K562 (cell line): ENCODE measurements at regions not wholly inside any gene's neighbourhood (a gene's known extent, or its start where the extent isn't known, plus 50 kb on each side); places are given as distances from the start of the nearest gene placed in this dataset.
A peak's percentile ranks its signal among the peaks of the same experiment; 100 is the strongest.

Experiments used
- ATAC-seq: fragments of 200-7000 bp; cut with Tn5 transposase; 3 replicates; pipeline ENCODE4 v1.9.1; 2020; ENCODE audit warnings: moderate library complexity
- BruUV-seq: library from RNA; stranded (reverse); fragments of 400-500 nt; replicated peaks from 2 replicates; lab custom pipeline; 2021; lab: Mats Ljungman, UMichigan
- CTCF ChIA-PET: fragments of 300-600 bp; formaldehyde crosslinking; extraction: SDS; loops from one replicate; lab custom pipeline; 2021; ENCODE audit warnings: low intra/inter-chr PET ratio; lab: Yijun Ruan, JAX
- POLR2A ChIA-PET: fragments of 300-600, 350-650 bp; sonication (Branson Sonifier 250); formaldehyde crosslinking; extraction: SDS; loops from one replicate; lab custom pipeline; 2021; ENCODE audit warnings: antibody characterized with exemption, inconsistent platforms; lab: Yijun Ruan, JAX
- DNase-seq, 4 experiments: peaks; one replicate each; pipeline versions ENCODE4 v3.0.0 to v3.0.0-alpha.2; 2011 to 2018; ENCODE audit warnings: low spot score in 3 of 4, mixed read lengths in 3 of 4; ENCODE audit errors: extremely low read depth in 1 of 4
- FAIRE-seq: peaks from 2 replicates; lab custom pipeline; 2011; peaks lifted over from hg19 to GRCh38; lab: Jason Lieb, UNC
- H2AFZ ChIP-seq: 2 replicates; pipeline ENCODE4 v1.6.0; 2011; ENCODE audit warnings: low read depth, low read length, control low read depth, inconsistent platforms
- H3K27ac ChIP-seq: fragments of 200-600 bp; 3 replicates; pipeline ENCODE4 v1.8.0; 2011; ENCODE audit warnings: low read depth, mild to moderate bottlenecking, control low read depth, inconsistent platforms, low read length, moderate library complexity, mixed read lengths; ENCODE audit errors: extremely low read depth
- H3K27me3 ChIP-seq, 2 experiments: fragments of 300-600 bp in 1 of 2; 2 replicates in 1 of 2; 3 replicates in 1 of 2; pipeline versions ENCODE4 v1.6.0 to v1.8.0; 2011; ENCODE audit warnings: inconsistent platforms in 2 of 2, low read length in 2 of 2, mild to moderate bottlenecking in 1 of 2, mixed read lengths in 1 of 2, moderate library complexity in 1 of 2; ENCODE audit not compliant: control insufficient read depth in 2 of 2, insufficient read depth in 2 of 2
- H3K36me3 ChIP-seq: fragments of 300-600 bp; 3 replicates; pipeline ENCODE4 v1.8.0; 2011; ENCODE audit warnings: mild to moderate bottlenecking, low read length, inconsistent platforms; ENCODE audit not compliant: control insufficient read depth, insufficient read depth
- H3K4me1 ChIP-seq, 2 experiments: fragments of 200-600 bp in 1 of 2; replicated peaks in 1 of 2; 2 replicates in 1 of 2; 3 replicates in 1 of 2; pipeline versions ENCODE4 v1.5.1 to v1.8.0; 2011; ENCODE audit warnings: inconsistent platforms in 2 of 2, low read length in 2 of 2, mild to moderate bottlenecking in 1 of 2, mixed read lengths in 1 of 2, moderate library complexity in 1 of 2; ENCODE audit not compliant: control insufficient read depth in 2 of 2, insufficient read depth in 2 of 2
- H3K4me2 ChIP-seq: 2 replicates; pipeline ENCODE4 v1.6.1; 2011; ENCODE audit warnings: low read length, control low read depth, inconsistent platforms, mixed read lengths; ENCODE audit not compliant: insufficient read depth
- H3K4me3 ChIP-seq: fragments of 200-600 bp; sonication (generic), shearing (Covaris generic); 2 replicates; pipeline ENCODE4 v1.5.1; 2016; ENCODE audit warnings: control low read depth, inconsistent platforms
- H3K79me2 ChIP-seq: fragments of 200-600 bp; 3 replicates; pipeline ENCODE4 v1.8.0; 2011; ENCODE audit warnings: low read length, inconsistent platforms; ENCODE audit not compliant: control insufficient read depth, insufficient read depth
- H3K9ac ChIP-seq, 2 experiments: 2 replicates each; pipeline versions ENCODE4 v1.6.0 to v1.6.1; 2011; ENCODE audit warnings: low read depth in 2 of 2, low read length in 2 of 2, control low read depth in 1 of 2, inconsistent platforms in 1 of 2, mild to moderate bottlenecking in 1 of 2, mixed read lengths in 1 of 2; ENCODE audit not compliant: insufficient read depth in 1 of 2
- H3K9me1 ChIP-seq: one replicate; pipeline ENCODE4 v1.6.0; 2011; ENCODE audit warnings: inconsistent platforms, mild to moderate bottlenecking, low read length, moderate library complexity; ENCODE audit not compliant: control insufficient read depth, insufficient read depth
- H3K9me3 ChIP-seq: replicated peaks from 2 replicates; pipeline ENCODE4 v1.5.1; 2011; ENCODE audit warnings: low read depth, low read length, inconsistent platforms; ENCODE audit not compliant: control insufficient read depth, insufficient read depth
- H4K20me1 ChIP-seq: replicated peaks from 2 replicates; pipeline ENCODE4 v1.6.1; 2011; ENCODE audit warnings: low read length, inconsistent platforms, mixed read lengths; ENCODE audit not compliant: control insufficient read depth, insufficient read depth
- KAT7 ChIP-seq: sonication (generic); formaldehyde crosslinking; IDR thresholded peaks from 2 replicates; pipeline ENCODE4 v1.8.0; 2022; ENCODE audit warnings: missing genetic modification reagents, mild to moderate bottlenecking, borderline replicate concordance
- RBFOX2 ChIP-seq: fragments of 200-400 bp; formaldehyde crosslinking; IDR thresholded peaks from 2 replicates; pipeline ENCODE4 v1.6.1; 2017; ENCODE audit warnings: low read depth, mild to moderate bottlenecking, low read length, moderate library complexity
- RUNX1 ChIP-seq: sonication (generic); IDR thresholded peaks from 2 replicates; pipeline ENCODE4 v1.6.1; 2016; ENCODE audit warnings: antibody characterized with exemption, low read depth
- TRIM28 ChIP-seq: fragments of 450-650 bp; IDR thresholded peaks from 2 replicates; pipeline ENCODE4 v1.6.1; 2017
- ZFP36 ChIP-seq: fragments of 150-350 bp; IDR thresholded peaks from 2 replicates; pipeline ENCODE4 v1.6.1; 2018; ENCODE audit warnings: low read length, low read depth; ENCODE audit not compliant: partially characterized antibody
- ZNF280A ChIP-seq: fragments of 450-650 bp; IDR thresholded peaks from 2 replicates; pipeline ENCODE4 v1.6.1; 2018; ENCODE audit warnings: mild to moderate bottlenecking, low read depth; ENCODE audit not compliant: partially characterized antibody
- ZNF280B ChIP-seq: fragments of 250-450 bp; sonication (Bioruptor Pico); IDR thresholded peaks from 2 replicates; pipeline ENCODE4 v1.5.1; 2021; ENCODE audit warnings: mild to moderate bottlenecking
- ZNF655 ChIP-seq: fragments of 250-450 bp; sonication (Bioruptor Pico); IDR thresholded peaks from 2 replicates; pipeline ENCODE4 v1.5.0; 2021
- WGBS: fragments of 100-300 bp; shearing (Covaris generic); methylation state at CpG from one replicate; pipeline ENCODE4 v1.1.6; 2016; ENCODE audit warnings: low coverage, mixed read lengths; ENCODE audit not compliant: insufficient coverage; ENCODE audit errors: missing lambda C conversion rate; 5-methylcytosine and 5-hydroxymethylcytosine counted together
- in situ Hi-C: fragments of 300-500 bp; cut with MboI; formaldehyde crosslinking; loops from 4 replicates; pipeline ENCODE4 v1.15.0; 2018; ENCODE audit warnings: inconsistent platforms, mixed read lengths
- intact Hi-C: fragments of 100-400 bp; cut with micrococcal nuclease; formaldehyde crosslinking; loops from 2 replicates; pipeline ENCODE4 v1.14.2; 2022

GRCh38 chr4:108502356-108502755 lies 118.0 kb upstream of the RPL34 start (continued):
- TF ChIP-seq ZNF655, result no peak

GRCh38 chr4:108498925-108499324 lies 121.5 kb upstream of the RPL34 start:
- no peak overlapping the region for H3K4me3 ChIP-seq
- 0 out of 2 replicates have a peak, but pooled peaks cover 3% of the 10 kb centered on the region for H3K9me3 ChIP-seq
- ChIA-PET POLR2A (no interaction called here), CTCF (no interaction called here)
- DNase-seq, result no peak
- H3K4me2 ChIP-seq, result no peak overlapping the region
- H3K36me3 ChIP-seq, result no peaks in the 10 kb centered on the region
- H3K9ac ChIP-seq, result no peak overlapping the region
- 4% methylated on average over 3 of the region's 3 CpGs for WGBS
- in situ Hi-C loops, result no loop called here
- no peaks in the 10 kb centered on the region for H3K79me2 ChIP-seq
- BruUV-seq, result no TSS peak
- intact Hi-C loops, result no loop called here
- H3K9me1 ChIP-seq, result no peaks in the 10 kb centered on the region
- no peak overlapping the region for H2AFZ ChIP-seq
- H4K20me1 ChIP-seq, result no peaks in the 10 kb centered on the region
- H3K27ac ChIP-seq, result no peak overlapping the region
- no peak for ATAC-seq
- H3K27me3 ChIP-seq, result no peaks in the 10 kb centered on the region
- TF ChIP-seq ZFP36 (no peak), KAT7 (CRISPR knock-in tag) (no peak)
- no peaks in the 10 kb centered on the region for H3K4me1 ChIP-seq
- no peak for FAIRE-seq

GRCh38 chr4:108493596-108493931 lies 126.8 kb upstream of the RPL34 start:
- no peak overlapping the region for H2AFZ ChIP-seq
- ChIA-PET POLR2A (interaction anchor here (0.9 kb wide), 1 partner anchor 13 kb away, joined by 4 read pairs; no protein-coding TSS in a partner anchor), CTCF (no interaction called here)
- no peaks in the 10 kb centered on the region for H3K9me1 ChIP-seq
- H3K79me2 ChIP-seq, result no peaks in the 10 kb centered on the region
- no peak for ATAC-seq
- H3K36me3 ChIP-seq, result no peaks in the 10 kb centered on the region
- H3K9ac ChIP-seq, result no peak overlapping the region
- TF ChIP-seq RUNX1 (no peak), ZNF280A (peak; percentile 70), RBFOX2 (no peak), TRIM28 (peak; percentile 75; the same call in 1 of the 2 replicates), ZNF280B (CRISPR knock-in tag) (peak; percentile 74; the same call in 1 of the 2 replicates)
- BruUV-seq, result no TSS peak
- no peaks in the 10 kb centered on the region for H3K4me1 ChIP-seq
- no peak overlapping the region for H3K27ac ChIP-seq
- no peak overlapping the region for H3K4me2 ChIP-seq
- H3K27me3 ChIP-seq, result no peaks in the 10 kb centered on the region
- H4K20me1 ChIP-seq, result no peaks in the 10 kb centered on the region
- FAIRE-seq, result no peak
- intact Hi-C loops, result no loop called here
- in situ Hi-C loops, result no loop called here
- DNase-seq, result no peak
- H3K4me3 ChIP-seq, result no peak overlapping the region
- peaks cover 2% of the 10 kb centered on the region; the same call in 1 of the 2 replicates for H3K9me3 ChIP-seq
